Activated CD4-positive, alpha-beta T cell treated with anti-CD3 and anti-CD28 coated beads, Interleukin-10, Interleukin-2, amounts not matched to agents 100 ng/mL and 50 ng/mL, durations not matched to agents 16 hours and 8 hours (primary cell): ENCODE measurements at regions not wholly inside any gene's neighbourhood (a gene's known extent, or its start where the extent isn't known, plus 50 kb on each side); places are given as distances from the start of the nearest gene placed in this dataset.

ENCODE experiments used
- DNase-seq: peaks from one replicate; pipeline ENCODE4 v3.0.0-alpha.2; 2020

GRCh38 chr2:147792966-147793617 lies 51.7 kb upstream of the ACVR2A start:
- no peak for DNase-seq

DNA sequence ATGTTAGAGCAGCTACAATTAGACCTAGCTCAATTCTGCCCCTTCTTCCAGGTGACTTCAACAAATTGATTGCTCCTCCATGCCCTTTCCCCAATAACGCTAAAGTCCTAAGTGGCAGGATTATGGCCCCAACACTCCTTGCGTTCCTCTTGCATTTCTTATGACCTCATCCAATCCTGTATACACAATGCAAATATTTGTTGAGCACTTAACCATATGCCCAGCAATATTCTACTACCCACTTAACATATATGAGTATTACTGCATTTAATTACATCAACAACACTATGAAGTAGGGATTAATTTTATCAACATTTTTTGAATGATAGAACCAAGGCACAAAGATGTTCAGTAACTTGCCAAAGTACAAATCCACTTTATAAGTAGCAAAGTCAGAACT lies 54.2 kb upstream of the ACVR2A start:
- DNase-seq: no peak

DNA sequence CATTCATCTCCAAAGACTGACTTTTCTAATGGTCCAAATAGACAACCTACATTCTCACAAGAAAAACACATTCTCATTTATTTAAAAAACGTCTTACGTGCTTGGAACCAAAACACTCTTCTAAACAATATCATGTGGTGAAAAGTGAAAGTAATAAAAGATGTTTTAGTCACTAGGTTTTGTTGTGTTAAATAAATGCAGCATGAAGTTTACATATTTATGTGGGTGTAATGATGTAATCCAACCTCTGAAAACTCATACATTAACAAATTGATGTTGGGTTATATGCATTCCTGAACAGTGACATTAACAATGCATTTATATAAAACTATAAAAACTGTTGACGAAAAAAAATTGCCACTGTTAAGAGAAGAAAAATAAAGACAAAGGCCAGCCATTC lies 55.1 kb upstream of the ACVR2A start:
- DNase-seq: no peak

DNA sequence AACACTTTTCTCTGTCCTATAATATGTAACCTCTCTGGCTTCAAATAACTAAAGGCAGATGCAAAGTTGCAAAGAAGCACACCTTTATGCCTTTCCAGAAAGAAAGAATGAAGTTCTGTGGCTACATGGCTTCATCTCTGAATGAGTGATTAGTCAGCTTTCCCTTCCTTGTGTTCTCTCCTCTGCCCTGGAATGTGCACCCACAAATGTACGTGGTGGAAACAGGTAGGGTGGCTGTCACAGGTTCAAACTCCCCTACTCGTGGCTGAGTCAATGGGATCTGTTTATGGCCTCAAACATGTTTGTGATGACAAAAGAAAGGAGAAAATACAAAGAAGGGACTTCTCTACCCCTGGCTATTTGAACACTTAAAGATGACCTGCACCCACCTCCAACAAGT lies 55.5 kb upstream of the ACVR2A start:
- no peak for DNase-seq

- DNase-seq: no peak
These were observed 62.5 kb upstream of the ACVR2A start for GRCh38 chr2:147782141-147782930.

- no peak for DNase-seq
These were observed 65.4 kb upstream of the ACVR2A start for GRCh38 chr2:147779440-147779839.

DNA sequence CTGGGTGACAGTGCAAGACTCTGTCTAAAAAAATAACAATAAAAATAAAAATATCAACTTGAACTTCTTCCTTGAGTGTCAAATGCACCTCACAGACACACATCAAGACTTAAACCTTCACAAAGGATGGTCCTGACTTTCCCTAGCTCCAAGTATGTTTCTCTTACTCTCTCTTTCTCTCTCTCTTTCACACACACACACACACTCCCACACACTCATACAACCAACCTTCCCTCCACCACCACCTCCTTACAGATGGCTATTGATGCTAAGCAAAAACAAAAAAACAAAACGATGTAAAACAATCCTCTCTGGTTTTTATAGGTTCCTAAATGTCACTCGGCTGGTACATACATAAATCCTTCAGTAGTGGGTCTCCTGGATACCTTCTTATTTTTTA lies 67.4 kb upstream of the ACVR2A start:
- DNase-seq: no peak

DNA sequence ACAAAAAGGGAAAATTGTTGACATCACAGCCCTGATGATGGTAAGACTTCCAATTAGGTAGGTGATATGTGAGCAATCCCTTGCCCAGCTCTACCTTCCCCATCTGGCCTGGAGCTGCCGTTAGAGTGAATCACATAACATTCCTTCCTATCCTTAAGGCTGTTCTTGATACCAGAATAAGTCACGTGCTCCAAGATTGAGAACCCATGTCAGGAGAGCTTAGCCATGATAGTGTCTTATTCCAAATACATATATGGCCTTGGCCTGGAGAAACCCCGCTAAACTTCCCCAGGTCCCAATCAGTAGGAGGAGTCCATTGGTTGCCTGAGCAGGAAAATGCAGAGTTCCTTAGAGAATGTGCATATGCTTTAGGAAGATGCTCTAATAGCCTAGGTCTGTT lies 70.0 kb upstream of the ACVR2A start:
- no peak for DNase-seq

DNA sequence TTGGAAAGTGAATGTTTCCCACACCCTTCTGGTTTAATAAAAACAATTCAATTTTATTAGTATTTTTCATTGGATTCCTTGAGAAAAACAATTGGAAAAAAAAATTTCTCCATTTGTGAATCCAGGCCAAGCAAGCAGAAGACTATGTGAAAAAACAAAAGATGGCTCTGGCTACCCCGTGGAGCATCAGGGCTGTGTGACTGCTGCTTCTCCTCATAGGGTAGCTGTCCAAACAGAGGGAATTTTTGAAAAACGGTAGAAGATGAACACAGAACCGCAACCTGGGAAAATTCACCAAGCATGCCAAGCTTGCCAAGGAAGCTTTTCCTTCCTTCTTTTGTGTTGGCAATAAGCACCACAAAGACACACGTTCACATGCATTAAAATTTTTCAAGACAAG lies 71.3 kb upstream of the ACVR2A start:
- no peak for DNase-seq

DNA sequence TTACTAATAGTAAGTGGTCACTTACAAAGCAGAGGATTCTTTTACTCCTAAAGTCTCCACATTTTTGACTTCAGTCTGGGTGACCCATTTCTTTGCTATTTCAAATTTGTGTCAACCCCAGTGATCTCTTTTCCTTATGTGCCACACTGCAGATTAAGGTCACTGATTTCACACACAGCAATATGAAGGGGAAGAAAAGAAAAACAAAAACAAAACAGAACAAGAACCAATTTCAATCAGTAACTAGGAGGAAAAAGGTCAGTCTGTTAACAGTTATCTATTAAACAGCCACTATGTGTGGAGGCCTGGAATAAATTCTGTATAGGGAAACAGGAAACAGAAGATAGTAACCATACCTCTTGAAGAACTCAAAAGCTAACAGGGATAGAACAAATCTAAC lies 72.0 kb upstream of the ACVR2A start:
- DNase-seq: no peak

DNA sequence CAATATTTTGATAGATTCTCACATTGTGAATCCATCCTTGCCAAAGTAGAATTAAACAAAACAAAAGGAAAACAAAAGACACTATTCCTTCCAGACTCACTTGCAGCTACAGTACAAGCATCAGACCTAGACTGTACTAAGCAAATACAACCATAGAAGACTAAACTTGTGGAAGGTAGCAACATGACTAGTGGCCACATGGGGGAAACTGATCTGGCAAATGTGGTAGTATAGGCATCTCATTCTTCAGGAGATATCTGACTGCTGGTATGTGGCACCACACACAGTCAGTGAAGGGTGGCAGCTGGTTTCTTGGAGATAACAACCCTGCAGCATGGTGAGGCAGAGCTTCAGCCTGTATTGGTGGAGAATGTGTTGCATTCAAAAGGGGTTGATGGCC lies 81.0 kb upstream of the ACVR2A start:
- DNase-seq: no peak

GRCh38 chr2:147760984-147761383 lies 83.8 kb upstream of the ACVR2A start:
- no peak for DNase-seq

DNA sequence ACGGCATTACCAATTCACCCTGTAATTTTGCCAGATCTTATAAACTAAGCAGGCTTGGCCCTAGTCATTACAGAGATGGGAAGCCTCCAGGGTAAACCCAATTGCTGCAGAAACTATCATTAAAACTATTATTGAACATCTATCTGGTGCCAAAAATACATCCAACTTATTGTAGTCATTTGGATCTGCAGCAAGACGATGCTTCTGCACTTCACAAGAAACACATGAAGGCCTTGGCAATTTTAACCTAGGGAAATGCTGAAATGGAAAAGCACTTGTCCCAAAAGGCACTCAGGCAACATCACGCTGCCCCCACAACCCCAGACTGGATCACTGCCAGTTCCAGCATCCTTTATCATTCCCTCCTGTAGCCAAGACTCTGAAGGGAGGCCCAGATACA lies 85.3 kb upstream of the ACVR2A start:
- no peak for DNase-seq

DNA sequence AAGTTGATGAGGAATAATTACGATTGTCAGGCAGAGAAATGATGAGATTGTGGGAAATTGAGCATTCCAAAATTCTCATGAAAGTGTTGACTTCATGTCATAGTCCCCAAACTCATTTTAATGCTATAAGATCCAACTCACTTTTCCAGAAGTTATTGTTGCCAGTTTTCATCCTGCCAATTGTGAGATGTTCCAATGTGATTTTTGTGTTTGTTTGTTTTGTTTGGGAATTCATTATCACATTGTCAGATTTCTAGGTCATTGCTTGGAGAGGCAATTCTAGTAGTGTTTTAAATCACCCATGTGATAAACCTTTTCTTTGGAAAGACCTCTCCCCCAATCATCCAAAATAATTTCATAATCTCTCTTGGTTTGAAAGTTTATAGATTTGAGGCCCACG lies 86.0 kb upstream of the ACVR2A start:
- no peak for DNase-seq

DNA sequence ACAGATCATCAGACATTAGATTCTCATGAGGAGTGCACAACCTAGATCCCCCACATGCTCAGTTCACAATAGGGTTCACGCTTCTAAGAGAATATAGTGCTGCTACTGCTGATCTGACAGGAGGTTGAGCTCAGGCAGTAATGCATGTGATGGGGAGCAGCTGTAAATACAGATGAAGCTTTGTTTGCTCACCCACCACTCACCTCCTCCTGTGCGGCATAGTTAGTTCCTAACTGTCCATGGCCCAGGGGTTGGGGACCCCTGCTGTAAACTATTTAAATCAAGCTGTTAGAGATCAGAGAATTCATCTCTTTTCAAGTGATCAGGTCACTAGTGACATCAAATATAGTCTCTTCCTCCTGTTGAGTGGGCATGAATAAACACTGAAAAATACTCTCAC lies 88.8 kb upstream of the ACVR2A start:
- no peak for DNase-seq

DNA sequence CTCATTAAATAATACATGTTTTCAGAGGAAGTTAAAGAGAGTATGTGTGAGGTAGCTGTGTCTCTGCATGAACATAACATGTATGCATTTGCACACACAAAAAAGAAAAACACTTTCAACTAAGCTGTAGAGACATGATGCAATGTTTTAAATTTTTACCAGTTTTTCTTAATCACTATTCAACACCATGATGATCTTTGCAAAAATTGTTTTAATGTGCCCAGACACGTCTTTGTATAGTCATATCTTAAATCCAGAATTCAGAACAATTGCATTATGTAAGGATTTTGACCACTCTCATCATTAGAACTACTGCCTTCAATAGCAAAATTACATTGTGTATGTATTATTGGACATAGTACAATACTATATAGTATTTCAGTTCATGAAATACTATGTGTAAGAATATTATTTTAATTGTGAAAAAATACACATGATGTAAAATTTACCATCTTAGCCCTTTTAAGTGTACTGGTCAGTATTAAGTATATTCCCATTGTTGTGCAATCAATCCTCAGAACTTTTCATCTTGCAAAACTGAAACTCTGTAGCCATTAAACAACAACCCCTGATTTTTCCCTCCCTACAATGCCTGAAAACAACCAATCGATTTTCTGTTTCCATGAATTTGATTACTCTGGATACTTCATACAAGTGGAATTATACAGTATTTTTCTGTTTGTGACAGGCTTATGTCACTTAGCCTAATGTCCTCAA lies 104.5 kb upstream of the ACVR2A start:
- DNase-seq: no peak

- DNase-seq: no peak
These were observed 105.3 kb upstream of the ACVR2A start for GRCh38 chr2:147739508-147739907.

DNA sequence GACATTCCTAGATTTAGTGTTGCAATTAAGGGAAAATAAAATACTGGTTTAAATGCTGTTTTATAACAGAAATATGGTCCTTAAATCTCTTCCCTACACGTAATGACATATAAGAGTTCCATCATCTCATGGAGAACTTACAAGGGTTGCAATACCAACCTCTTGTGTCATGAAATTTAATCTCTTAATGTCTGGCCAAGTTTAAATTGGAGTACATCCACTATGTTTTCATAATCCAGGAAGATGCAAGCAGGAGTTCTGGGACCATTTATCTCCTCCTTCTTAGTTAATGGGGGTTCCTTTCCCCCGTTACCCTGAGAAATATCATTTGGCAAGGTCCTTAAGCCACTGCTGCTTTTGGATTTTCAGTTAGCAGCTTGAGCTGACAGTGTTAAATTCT lies 126.0 kb upstream of the ACVR2A start:
- no peak for DNase-seq

GRCh38 chr2:147716906-147717305 lies 127.9 kb upstream of the ACVR2A start:
- no peak for DNase-seq

- no peak for DNase-seq
These were observed 129.0 kb upstream of the ACVR2A start for GRCh38 chr2:147715807-147716206.

DNA sequence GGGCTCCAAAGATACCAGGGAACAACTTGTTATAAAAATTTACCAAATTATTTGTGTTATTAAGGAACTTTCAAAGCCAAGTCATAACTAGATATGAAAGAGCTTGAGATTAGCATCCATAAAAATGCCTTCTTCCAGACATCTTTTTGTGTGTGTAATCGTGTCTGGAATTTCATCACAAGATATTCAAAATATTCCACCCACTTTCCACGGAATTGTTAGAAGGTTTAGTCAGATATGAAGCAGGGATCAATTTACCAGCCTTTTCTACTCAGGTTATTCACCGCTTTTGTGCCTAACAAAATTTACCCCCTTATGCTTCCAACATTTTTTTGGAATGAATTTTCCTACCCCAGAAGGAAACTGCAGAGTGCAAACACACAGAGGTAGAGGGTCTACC lies 130.2 kb upstream of the ACVR2A start:
- DNase-seq: no peak

DNA sequence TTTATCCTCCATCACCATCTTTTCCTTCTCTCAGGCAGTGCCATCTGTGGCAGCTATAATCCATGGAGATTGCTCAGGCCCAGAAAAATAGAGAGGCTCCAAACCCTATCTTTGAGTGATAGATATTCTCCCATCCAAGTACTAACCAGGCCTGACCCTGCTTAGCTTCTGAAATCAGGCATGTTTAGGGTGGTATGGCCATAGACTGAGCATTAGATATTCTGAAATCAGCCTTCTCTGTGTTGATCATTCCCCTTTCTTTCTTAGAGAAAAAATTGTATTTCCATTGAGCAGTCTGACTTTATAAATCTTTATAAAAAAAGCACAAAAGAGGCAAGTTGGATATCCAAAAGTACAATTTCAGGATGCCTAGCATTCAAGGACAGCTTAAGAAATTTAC lies 131.5 kb upstream of the ACVR2A start:
- DNase-seq: no peak

- no peak for DNase-seq
These were observed 132.8 kb upstream of the ACVR2A start for GRCh38 chr2:147712051-147712450.

DNA sequence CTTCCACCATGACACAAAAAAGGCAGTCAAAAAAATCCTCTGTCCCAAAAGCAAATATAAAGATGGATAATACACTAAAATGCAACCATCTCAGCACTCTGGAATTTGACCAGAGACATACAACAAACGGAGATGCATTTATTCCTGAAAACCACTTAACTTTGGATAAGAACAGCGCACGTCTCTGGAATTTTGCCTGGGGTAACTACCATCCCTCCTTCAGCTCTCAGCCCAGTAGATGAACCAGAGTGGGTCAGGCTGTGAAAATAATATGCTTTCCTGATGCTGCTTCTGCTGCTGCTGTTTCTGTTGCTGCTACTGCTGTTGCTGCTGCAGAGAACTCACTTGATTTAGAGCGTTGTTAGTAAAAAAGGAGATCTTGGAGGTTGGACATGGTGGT lies 133.8 kb upstream of the ACVR2A start:
- no peak for DNase-seq
